HG03066 (cell line): ENCODE measurements at regions not wholly inside any gene's neighbourhood (a gene's known extent, or its start where the extent isn't known, plus 50 kb on each side); places are given as distances from the start of the nearest gene placed in this dataset.

Experiments used
- ATAC-seq: cut with Tn5 transposase; IDR thresholded peaks from one replicate; pipeline ENCODE4 v1.9.1; 2021; ENCODE audit warnings: low read depth; ENCODE audit not compliant: unreplicated experiment

DNA sequence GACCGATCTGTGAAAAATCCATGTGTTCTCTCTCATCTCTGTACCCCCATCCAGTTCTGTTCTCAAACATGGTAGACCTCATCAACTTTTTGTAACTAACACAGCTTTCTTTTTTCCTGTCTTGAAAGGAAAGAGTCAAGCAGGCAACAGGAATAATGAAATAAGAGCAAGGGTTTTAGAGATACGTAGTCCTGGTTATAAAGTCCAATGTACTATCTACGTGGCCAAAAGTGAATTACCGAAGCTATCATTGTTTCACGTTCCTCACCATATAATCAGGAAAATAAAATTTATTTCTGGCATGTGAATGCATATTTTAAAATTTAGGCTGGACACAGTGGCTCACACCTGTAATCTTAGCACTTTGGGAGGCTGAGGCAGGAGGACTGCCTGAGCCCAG lies 472.2 kb upstream of the ANO3 start:
- ATAC-seq: no peak

DNA sequence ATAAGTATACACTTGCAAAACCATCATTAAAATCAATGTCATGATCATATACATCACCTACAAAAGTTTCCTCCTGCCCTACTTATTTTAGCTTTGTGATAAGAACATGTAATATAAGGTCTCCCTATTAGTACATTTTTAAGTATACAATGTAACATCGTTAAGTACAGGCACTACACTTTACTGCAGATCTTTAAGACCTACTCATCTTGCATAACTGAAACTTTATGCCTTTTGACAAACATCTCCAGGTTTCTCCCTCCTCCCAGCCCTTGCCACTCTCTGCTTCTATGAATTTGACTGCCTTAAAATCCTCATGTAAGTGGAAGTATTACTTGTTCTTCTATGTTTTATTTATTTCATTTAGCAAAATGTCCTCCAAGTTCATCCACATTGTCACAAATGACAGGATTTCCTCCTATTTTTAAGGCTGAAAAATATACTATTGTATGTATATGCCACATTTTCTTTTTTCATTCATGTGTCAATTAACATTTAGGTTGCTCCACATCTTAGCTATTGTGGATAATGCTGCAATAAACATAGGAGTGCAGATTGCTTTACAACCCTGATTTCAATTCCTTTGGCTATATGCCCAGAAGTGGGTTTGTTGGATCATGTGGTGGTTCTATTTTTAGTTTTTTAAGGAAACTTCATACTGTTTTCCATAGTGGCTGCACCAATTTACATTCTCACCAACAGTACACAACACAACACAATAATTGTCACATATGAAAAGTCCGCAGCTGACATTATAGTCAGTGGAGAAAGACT lies 471.1 kb upstream of the ANO3 start:
- ATAC-seq: no peak

DNA sequence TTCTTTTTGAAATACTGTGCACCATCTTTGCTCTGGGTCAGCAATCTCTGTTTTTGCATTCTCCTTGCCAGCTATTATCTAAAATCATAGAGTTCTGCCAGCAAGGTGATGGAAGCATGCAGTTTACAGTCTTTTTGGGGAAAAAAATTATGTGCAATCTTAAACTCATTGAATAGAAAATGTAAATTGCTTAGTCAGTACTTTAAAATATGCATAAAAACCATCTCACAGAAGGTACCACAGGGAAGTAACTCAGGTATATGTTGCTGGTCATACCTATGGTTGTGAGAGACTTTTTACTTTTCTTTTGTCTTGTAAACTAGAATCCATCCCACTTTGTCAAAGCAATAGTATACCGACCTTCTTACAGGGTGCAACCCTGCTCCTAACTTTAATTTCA lies 469.8 kb upstream of the ANO3 start:
- ATAC-seq: no peak

- no peak for ATAC-seq
Observed at GRCh38 chr11:25863986-25864385, 467.9 kb upstream of the ANO3 start.

GRCh38 chr11:25876456-25876965 lies 455.4 kb upstream of the ANO3 start:
- no peak for ATAC-seq

GRCh38 chr11:25886036-25886435 lies 445.9 kb upstream of the ANO3 start:
- ATAC-seq: no peak

GRCh38 chr11:25890626-25891260 lies 441.2 kb upstream of the ANO3 start:
- no peak for ATAC-seq

GRCh38 chr11:25891960-25892359 lies 440.0 kb upstream of the ANO3 start:
- ATAC-seq: no peak

- no peak for ATAC-seq
Observed at GRCh38 chr11:25899617-25900160, 432.2 kb upstream of the ANO3 start.

- no peak for ATAC-seq
Observed at GRCh38 chr11:25900814-25901213, 431.1 kb upstream of the ANO3 start.

- ATAC-seq: no peak
Observed at GRCh38 chr11:25901415-25901814, 430.5 kb upstream of the ANO3 start.

DNA sequence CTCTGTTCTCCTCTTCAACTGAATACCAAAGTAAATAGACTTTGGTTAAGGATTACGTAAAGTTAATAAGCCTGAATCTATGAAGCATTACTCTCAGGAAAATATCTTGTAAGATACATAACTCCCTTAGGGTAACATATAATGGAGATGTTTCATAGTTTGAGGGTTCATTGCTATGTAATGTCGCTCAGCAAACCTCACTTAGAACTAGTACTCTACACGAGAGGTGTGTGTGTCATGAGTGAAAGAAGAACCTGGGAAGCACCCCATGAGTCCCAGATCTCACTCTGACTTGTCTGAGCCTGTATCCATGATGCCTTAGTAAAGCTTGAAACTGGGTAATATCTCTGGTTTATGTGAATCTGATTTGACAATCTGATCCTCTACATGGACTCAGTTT lies 429.5 kb upstream of the ANO3 start:
- ATAC-seq: no peak

DNA sequence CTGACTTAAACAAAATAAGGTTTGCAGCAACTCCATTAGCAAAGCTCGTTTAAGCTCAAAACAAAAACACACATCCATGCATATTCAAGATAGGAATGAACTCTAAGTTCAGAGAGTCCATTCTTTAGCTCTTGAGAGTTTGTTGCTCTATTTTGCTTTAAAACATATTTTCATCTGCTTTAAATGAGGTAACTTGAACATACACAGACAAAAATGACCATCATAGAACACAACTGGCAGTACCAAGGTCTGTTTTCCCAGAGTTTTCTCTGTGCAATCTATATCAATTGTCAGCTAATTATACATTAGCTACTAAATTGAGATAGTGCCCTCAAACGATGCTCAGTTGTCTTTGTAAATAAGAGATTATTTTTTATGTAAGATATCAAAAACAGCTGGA lies 423.2 kb upstream of the ANO3 start:
- no peak for ATAC-seq

DNA sequence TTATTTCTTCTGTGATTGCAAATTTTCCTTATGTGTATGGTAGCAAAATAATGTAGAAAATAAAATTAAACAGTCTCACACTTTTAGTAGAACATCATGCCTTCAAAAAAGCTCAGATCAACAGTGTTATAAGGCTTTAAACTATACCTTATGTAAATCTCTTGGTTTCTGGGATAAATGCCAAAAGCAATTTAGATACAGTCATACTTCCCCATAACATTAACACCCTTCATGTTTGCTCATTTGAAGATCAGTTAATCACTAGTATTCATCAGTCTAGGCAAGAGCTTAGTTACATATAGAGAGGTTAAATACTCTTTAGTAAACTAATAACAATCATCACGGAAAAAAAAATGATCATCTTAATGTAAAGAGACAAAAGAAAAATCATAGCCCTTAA lies 421.8 kb upstream of the ANO3 start:
- no peak for ATAC-seq

- no peak for ATAC-seq
Observed at GRCh38 chr11:25920356-25920755, 411.6 kb upstream of the ANO3 start.

DNA sequence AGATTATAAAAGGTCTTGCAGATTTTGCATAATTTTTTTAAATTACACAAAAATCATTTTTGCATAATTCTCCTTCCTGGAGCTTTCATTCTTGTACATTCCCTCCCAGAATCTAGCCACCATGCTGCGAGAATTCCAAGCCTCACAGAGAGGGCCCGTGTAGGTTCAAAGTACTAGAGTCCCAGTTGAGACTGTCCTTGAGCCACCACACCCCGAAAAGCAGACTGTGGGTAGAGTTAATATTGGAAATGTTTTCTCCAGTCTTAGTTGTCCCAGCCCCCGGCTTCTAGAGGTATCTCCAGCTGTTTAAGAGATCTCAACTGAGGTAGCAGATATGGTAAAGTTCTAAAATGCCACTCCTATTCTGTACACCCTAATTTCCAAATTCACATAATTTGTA lies 407.3 kb upstream of the ANO3 start:
- ATAC-seq: no peak

- no peak for ATAC-seq
Observed at GRCh38 chr11:25925359-25925758, 406.6 kb upstream of the ANO3 start.

DNA sequence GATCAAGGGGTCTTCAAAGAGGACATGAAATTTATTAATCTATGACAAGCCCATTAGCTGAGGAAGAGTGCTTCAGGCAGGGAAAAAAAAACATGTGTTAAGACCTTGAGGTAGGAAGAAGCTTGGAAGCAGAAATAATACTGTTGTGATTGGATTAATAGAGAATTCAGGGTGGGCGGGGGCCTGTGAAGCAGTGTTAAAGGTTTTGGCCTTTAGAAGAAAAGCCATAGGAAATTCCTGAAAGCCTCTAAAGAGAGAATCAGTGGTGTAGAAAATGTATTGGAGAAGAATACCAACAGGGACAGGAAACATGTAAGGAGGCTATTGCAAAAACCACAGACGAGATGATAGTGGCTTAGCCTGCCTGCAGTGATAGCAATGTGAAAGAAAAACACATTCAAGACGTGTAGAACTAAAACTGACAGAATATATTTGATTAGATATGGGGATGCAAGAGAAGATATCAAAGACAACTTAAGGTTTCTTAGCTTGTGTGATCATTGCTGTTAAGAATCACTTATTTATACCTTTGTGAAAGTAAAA lies 404.4 kb upstream of the ANO3 start:
- no peak for ATAC-seq

DNA sequence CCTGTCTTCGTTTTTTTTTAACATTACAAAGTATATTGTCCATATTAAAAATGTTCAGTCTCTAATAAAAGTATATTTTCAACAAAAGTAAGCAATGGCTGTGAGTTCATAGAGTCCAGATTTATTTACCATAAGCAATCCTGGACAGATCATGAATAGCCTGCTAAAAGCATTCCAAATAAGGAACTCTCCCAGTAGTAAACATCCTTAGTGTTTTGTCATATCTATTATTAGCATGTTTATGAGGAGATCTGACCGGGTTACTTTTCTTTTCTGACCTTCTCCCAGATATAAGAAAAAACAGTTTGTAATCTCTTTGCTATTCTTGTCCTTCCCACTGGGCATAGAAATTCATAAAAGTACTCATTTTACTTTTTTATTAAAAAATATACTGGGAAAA lies 403.9 kb upstream of the ANO3 start:
- ATAC-seq: no peak

DNA sequence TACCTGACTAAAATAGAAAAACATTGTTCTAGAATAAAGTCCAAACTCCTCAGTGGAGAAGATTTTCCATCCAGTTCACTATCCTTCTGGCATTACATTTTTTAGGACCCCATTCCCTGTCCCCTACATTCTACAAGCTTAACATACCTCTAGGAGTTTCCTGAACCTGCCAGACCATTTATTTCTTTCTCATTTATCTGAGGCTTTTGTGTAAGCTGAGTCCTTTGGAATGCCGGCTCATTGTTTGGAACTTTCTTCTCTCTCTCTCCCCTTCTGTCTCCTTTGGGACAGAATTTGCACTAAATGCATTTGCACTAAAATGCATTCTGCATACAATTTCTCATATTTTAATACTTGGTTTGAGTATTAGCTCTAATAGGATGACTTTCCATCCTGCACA lies 393.0 kb upstream of the ANO3 start:
- ATAC-seq: no peak

DNA sequence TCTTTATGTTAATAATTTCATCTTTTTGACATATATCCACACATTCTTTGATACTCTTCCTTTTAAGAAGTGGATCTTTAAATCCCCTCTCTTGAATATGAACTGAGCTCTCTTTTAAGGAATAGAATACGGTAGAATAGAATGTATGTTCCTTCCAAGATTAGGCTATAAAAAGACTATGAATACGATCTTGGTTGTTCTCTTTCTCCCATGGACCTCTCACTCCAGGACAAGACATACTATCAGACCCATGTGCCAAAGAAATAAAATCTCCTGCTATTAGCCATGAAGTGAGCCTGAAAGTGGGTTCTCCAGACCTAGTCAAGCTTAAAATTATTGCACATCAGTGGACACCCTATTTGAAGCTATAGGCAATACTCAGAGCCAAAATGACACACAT lies 392.2 kb upstream of the ANO3 start:
- ATAC-seq: no peak

GRCh38 chr11:25941353-25941752 lies 390.6 kb upstream of the ANO3 start:
- ATAC-seq: no peak
